ENCODE measurements at regions not wholly inside any gene's neighbourhood (a gene's known extent, or its start where the extent isn't known, plus 50 kb on each side); places are given as distances from the start of the nearest gene placed in this dataset.

DNA sequence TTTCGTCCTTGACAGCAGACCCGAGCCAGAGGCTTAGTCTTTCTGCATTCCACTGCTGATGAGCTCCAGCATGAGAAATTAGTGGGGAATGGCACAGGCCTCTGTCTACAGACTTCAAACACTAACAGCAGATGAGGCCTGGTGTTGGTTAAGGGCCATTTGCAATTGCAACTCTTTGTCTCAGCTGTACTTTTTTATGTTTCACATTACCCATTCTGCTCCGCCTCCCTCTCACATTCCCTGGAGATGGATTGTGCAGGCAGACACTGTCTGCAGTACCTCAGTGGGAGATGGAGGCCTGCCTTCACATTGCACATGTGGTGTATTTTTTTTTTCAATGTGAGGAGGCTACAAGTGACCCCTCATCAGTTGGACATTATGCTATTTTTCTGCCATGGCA lies 370.2 kb downstream of the DUSP10 start:
- no peak for DNase-seq (ENCODE audit: low read depth)

DNA sequence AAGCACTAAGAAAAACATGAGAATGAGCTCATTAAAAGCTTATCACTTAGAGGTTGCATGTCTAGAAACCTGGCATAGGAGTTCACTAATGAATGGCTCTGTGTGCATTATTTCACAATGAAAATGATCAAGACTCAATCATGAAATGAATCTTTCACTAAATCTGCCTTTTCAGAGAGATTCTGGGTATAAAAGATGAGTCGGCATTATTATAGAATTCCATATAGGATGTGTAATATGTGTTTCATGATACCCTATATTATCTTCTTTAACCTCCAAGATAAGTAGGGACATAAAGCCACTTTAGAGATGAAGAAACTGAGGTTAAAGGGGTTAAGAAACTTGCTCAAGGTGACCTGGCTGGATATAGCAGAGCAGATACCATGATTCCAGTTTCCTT lies 368.1 kb downstream of the DUSP10 start:
- DNase-seq (ENCODE audit: low read depth) = no peak

DNA sequence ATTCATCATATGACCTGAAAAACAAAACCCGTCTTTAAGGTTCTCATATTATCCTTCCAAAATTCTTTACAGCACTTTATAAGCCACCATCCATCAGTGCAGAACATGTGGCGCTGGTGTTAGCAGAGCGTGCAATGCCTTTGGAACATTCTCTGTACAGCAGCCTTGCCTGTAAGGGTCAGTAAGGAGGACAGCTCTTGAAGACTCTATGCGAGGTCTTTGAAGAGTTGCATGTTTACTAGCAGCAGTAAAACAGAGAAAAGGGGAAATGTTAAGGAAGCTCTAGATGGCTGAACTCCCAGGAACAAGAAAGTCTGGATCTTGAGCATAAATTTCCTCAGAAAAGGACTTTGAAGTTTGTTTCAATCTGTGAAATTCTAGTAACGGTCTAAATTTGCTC lies 365.6 kb downstream of the DUSP10 start:
- DNase-seq (ENCODE audit: low read depth) = no peak

DNA sequence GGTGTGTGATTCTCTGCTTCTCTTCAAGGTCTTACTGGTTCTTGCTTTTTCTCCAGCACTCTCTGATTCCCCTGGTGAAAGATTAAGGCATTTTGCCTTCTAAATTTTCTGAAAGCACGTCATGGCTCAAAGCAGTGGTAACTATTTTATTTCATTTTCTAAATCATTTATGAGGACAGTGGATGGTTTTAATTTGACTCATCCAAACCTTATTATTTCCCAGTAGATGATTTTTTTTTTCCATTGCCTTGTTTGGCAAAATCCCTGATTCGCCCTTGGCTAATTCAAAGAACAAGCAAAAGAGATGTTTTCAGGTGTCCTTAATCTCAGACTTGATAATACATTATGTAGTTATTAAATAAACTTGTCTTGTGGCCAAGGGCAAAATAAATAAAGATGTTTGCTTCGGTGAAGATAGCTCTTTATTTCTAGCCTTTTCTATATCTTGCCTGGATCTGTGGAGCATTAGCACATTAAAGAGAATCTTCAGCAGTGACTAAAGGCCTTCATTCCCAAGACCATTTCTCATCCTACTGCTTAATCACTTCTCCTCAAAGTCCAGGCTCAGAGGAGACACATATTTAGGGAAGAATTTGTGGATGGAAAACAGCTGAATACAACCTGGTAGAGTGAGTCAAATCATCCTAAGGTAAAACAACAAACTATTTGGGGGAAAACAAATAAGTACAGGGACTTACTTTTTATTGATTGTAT lies 359.8 kb downstream of the DUSP10 start:
- DNase-seq (ENCODE audit: low read depth) = no peak

DNA sequence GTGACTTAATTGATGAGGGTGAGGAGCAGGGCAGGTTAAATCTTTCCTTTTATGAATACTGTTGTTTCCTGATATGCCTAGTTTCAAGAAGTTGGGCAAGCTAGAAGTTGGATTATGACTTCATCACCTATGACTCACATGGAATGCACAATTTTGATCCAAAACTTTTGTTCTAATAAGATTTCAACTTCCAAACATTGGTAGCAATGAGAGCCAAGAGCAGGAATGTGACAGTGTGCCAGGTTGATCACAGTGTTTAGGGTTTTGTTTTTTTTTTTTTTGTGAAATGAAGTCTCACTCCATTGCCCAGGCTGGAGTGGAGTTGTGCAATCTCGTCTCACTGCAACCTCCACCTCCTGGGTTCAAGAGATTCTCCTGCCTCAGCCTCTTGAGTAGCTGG lies 349.4 kb downstream of the DUSP10 start:
- DNase-seq (ENCODE audit: low read depth) = no peak

DNA sequence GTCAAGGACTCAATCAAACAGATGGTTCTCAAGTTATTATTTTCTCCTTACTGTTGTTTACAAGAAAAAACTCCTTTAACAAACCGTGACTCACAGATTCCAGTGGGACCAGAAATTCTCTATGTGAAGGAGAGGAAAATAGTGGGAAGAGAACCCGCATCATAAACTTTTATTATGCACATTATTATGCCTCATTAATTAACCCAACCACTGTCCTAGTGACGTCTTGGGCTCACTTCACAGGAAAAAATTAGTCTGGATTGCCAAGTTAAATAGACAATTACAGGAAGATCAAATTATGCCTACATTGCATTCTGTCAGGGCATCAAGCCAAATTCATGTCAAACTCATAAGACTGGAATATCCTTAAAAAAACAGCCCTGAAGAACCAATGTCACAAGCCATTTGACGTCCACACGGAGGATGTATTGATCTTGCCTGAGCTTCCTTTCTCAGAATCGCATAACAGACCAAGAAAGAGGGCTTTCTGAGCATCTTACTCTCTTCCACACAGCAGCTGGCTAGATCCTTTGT lies 347.8 kb downstream of the DUSP10 start:
- no peak for DNase-seq (ENCODE audit: low read depth)

DNA sequence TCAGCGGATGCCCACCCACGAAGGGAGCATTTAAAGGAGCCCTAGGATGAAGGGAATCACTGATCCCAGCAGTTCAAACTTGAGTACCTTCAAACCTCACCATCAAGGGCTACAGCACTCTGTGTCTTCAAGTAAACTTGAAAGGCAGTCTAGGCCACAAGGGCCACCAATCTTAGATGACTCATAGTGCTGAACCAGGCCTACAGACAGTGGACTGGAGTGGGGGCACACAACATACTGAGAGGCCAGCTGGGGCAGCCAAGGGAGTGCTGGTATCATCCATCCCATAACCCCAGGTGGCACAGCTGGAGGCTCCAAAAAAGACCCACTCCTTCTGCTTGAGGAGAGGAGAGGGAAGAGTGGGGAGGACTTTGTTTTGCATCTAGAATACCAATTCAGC lies 345.4 kb downstream of the DUSP10 start:
- DNase-seq (ENCODE audit: low read depth) = no peak

DNA sequence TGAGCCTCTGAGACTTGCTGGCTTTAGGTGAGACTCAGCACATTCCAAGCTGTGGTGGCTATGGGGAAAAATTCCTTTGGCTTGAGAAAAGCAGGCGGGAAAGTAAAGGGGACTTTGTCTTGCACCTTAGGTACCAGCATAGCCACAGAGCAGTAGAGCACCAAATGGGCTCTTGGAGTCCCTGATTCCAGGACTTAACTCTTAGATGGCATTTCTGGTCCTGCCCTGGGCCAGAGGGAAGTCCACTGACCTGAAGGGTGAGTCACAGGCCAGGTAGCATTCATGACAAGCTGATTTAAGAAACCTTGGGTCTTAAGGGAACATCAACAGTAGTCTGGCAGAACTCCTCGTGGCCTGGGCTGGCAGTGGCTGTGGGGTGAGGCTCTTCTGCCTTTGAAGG lies 344.7 kb downstream of the DUSP10 start:
- DNase-seq (ENCODE audit: low read depth) = no peak

DNA sequence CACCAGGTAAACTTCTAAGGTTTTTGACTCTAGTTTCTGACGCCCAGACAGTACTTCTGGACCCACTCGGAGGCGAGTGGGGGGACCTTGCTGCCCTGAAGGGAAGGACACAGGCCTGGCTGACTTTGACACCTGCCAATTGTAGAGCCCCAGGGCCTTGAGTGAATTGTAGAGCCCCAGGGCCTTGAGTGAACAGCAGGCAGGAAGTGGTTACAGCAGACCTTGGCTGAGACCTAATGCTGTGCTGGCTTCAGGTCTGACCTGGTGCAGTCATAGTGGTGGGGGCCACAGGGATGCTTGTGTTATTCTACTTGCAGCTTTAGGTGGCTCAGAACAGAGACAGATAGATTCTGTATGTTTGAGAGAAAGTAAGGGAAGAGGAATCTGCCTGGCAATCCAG lies 344.3 kb downstream of the DUSP10 start:
- no peak for DNase-seq (ENCODE audit: low read depth)

DNA sequence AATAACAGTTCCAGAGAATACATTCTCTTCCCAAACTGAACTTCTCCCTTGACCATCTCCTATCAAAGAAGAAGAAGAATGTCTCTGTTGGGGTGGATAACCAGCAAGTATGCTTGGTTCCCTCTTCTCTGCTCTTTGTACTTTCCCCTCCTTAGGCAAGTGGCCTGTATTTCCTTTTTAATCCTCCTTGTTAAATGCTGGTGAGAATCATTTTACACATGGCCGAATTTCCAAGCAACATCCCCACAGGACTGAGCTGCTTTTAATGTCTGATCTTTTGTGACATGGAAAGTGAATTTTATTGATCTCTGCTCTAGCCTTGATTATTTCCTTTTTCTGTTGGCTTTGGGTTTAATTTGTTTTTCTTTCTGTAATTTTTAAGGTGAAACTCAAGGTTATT lies 336.7 kb downstream of the DUSP10 start:
- no peak for DNase-seq (ENCODE audit: low read depth)

DNA sequence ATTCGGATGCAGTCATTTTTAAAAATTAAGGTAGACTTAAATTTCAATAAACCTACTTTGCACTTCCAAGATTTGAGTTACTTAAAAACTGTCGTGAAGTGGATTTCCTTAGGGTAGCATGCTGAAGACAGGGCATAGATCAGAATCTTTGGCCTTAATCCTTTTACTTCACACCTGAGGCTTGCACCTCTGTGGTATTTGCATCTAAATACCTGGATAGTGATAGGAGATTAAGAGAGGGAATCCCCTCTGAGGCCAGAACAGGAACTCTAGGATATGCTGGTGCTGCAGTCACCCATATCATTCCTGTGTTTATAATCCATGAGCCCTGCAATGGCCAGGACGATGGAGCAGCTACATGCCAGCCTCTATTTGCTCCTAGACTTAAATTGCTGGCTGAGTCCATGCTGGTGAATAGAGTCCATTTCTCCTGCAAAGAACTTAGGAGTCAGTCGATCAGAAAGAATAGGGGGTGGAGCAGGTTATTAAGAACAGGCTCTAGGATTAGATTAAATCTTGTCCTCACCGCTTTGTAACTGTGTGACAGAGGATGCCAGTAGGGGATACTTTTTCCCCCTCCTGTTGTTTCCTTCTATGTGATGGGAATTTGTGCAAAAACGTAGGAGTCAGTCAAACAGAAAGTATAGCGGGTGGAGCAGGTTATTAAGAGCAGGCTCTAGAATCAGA lies 333.6 kb downstream of the DUSP10 start:
- no peak for DNase-seq (ENCODE audit: low read depth)

DNA sequence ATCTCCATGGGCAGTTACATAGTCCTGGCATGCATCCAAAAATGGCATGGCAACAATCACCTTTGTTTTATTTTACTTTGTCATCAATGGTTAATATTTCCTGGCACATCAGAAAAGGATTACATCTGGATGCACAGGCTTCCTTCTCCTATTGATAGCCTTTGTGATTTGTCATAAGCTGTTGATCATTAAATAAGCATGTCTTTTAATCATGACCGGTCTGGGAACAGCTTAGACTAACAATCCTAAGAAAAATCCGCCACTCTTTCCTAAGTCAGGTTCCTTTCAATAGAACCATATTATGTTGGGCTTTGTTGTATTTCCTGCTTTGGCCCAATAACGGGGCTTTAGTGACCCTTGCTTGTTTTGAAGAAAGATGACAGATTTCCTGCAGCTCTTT lies 330.6 kb downstream of the DUSP10 start:
- no peak for DNase-seq (ENCODE audit: low read depth)

DNA sequence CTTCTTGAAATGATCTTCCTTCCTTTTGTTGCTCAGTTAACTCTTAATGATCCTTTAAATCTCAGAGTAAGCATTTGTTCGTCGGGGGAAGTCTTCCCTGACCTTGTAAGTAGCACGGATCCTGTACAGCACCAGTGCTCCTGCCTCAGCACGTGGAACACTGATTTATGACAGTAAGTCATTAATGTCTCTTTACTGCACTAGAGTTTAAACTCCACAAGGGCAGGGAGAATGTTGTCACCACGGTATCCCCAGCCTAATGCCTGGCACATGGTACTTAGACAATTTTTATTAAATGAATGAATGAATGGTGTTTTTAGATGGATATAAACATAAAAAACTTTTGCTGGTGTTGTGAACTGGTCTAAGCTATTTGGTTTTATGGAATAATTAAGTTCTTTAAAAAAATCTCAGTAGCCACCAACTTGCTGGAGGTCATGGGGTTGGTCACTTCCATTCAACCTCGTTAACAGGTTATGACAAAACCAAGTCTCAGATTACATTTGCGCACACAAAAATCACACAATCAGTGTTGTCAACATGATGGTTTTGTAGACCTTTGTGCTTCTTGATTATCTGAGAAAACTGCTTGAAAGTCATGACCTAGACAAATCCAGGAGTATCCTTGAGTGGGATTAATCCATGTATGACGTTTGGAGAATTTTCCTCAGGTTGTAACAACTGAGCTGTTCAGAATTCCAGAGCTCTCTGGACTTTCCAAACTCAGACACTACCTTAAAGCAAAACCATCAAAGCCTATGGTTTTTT lies 326.9 kb downstream of the DUSP10 start:
- DNase-seq (ENCODE audit: low read depth) = no peak

DNA sequence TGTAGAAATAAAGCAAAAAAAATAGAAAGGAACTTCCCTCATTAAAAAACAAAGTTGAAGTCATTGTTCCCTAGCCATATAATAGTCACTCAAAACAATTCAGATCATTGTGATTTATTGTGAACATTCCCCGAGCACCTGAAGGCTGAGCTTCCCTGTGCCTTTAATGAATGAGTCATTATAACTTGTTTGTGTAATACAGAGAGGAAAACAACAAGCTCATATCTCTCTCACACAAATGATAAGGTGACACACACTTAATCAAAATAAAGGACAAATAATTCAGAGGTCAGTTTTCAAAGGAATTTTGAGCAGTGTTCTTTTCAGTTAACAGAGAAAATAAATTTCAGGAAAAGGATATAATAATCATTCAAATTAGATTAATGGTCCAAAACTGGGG lies 326.2 kb downstream of the DUSP10 start:
- DNase-seq (ENCODE audit: low read depth) = no peak

DNA sequence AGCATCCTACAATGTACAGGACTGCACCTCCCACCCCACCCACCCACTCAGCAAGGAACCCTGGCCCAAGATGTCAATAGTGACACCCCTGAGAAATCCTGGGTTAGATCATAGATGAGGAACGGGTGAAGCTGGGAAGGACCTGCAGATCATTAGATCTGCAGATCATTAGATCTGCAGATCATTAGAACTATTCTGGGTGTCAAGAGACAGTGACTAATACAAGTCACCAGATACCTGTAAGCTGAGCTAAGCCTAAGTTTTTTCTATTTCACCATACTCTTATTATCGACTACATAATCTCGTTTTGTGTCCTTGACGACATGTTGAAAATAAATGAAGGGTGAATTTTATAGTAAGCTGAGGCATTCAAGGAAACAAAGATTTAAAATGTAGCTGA lies 325.7 kb downstream of the DUSP10 start:
- DNase-seq (ENCODE audit: low read depth) = no peak

DNA sequence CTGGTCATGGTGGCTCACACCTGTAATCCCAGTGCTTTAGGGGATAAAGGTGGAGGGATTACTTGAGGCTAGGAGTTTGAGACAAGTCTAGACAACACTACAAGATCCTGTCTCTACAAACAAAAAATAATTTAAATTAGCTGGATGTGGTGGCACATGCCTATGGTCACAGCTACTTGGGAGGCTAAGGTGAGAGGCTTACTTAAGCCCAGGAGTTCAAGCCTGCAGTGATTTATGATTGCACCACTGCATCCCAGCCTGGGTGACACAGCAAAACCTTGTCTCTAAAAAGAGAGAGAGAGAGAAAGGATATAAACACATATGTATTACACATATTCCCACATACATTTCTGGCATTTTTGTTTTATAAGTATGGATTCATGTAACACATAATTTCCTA lies 325.2 kb downstream of the DUSP10 start:
- DNase-seq (ENCODE audit: low read depth) = no peak

DNA sequence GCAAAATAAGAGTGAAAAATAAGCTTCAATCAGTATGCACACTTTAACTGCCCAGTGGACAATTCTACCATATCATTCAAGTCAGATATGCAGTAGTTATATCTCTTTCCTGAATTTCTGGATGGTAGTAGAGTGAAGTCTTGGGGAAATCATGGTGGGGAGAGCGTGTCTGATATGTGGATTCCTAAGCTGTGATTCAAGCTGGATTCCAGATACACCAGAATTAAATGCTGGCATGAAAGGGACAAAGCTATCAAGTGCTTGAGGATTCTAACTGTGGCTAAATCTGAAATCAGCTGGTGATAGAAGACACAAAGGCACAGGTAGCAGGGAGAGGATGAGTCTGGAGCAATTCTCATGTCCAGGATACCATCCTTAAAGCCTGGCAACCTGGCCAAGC lies 323.5 kb downstream of the DUSP10 start:
- DNase-seq (ENCODE audit: low read depth) = no peak

DNA sequence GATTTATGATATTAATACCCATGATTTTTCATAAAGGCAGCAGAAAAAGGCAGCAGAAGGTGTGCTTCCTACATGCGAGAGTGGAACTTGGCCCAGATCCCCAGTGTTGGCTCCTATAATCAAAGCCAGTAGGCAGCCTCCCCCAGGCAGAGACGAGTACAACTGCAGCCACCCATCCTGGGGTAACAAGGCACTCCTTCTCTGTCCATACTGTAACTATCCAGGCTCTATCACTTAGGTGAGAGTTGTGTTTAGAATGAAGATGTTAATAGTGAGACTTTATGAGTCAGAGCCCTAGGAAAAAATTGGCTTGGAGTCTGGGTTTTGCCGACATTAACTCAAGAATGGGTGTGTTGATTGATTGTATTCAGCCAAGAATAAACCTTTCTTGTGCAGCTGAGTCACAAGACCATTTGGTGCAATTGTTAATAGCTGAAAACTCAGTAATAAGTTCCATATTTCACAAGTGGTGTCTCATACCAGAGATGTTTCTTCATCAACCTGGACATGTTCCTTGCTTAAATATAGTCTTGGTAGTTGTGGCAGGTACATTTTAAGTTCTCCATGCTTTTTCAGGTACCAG lies 322.3 kb downstream of the DUSP10 start:
- no peak for DNase-seq (ENCODE audit: low read depth)

DNA sequence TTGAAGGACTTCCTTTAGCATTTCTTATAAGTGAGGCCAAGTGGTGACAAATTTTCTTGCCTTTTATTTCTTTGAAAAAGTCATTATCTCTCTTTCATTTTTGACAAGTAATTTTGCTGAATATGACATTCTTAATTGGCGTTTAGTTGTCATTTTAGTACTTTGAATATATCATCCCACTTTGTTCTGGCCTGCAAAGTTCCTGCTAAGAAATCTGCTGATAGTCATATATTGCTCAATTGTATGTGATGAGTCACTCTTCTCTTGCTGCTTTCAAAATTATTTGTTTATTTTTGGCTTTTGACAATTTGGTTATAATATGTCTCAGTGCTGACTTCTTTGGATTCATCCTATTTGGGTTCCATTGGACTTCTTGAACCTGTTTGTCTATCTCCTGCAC lies 312.6 kb downstream of the DUSP10 start:
- DNase-seq (ENCODE audit: low read depth) = no peak

DNA sequence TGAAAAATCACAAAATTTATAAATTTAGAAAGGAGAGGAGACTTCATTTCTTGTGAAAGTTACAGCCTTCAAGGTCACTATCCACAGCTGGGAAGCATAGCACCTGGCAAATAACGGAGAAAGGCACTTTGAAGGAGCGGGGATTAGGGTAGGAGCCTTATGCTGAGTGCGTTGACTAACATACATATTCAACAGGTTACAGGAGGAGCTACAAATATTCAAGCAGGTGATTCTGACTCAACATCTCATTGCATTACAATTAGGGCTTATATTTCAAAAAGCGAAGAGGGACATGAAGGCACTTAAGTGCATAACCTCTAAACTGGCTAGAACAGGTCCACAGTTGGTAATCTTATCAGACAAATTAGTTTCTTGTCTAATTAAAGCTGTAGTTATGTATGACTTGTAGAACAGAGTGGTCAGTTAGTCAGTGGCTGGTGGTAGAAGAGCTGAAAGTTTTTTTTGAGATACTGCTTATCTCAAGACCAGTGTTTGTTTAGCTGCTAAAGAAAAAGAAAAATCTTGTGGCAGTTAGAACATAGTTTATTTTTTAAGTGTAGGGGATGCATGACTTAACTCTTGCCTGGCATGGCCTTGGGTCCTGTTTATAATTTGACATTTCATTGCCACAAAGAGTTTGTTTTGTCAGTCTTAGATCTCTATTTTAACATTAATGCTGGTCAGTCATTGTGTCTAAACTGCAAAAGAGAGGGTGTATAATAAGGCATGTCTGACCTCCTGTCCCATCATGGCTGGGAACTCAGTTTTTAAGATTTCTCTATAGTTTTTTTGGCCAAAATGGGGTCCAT lies 311.5 kb downstream of the DUSP10 start:
- DNase-seq (ENCODE audit: low read depth) = no peak

DNA sequence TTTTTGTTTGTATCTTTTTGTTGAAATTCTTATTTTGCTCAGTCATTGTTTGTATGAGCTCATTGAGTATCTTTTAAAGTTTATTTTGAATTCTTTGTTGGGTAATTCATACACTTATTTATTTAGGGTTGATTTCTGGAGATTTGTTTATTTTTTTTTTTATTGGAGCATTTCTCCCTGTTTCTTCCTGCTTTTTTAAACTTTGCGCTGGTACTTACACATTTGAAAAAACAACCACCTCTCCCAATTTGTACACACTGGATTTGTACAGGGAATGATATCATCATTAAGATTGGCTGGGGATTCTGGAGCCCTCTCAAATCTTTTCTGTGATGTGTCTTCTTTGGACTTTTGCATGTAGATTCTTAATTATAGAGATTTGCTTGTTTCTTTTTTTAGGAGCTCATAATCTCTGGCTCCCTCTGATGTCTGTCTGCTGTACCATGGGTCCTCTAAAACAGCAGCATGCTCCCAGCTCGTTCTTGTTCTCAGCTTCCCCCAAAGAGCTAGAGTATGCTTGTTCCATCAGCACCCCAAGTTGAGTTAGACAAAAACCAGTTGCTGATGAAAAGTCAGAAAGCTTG lies 310.7 kb downstream of the DUSP10 start:
- DNase-seq (ENCODE audit: low read depth) = no peak

Measured in non-pigmented ciliary epithelial cell (primary cell).